OCI-M2 (cell line): ENCODE measurements at regions not wholly inside any gene's neighbourhood (a gene's known extent, or its start where the extent isn't known, plus 50 kb on each side); places are given as distances from the start of the nearest gene placed in this dataset.

Experiments used
- DNase-seq: peaks from one replicate; lab custom pipeline; 2025; ENCODE audit not compliant: unreplicated experiment; lab: John Stamatoyannopoulos, UW

DNA sequence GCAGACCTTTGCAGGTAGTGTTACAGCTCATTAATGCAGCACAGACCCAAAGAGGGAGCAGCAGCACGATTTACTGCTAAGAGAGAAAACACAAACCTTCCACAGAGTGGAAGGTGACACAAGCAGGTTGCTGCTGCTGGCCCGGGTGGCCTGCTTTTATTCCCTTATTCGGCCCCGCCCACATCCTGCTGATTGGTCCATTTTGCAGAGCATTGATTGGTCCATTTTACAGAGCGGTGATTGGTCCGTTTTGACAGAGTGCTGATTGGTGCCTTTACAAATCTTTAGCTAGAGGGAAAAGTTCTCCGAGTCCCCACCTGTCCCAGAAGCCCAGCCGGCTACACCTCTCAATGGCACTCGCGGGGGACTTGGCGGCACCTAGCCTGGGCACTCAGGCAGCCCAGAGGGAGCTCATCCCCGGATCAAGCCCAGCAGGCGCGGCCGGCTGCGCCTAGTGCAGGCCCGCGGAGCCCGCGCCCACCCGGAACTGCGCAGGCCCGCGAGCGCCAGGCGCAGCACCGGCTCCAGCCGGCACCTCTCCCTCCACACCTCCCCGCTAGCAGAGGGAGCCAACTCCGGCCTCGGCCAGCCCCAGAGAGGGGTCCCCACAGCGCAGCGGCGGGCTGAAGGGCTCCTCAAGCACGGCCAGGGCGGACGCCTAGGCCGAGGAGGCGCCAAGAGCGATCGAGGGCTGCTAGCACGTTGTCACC, 825.6 kb upstream of the HS6ST1 start:
- no peak for DNase-seq

DNA sequence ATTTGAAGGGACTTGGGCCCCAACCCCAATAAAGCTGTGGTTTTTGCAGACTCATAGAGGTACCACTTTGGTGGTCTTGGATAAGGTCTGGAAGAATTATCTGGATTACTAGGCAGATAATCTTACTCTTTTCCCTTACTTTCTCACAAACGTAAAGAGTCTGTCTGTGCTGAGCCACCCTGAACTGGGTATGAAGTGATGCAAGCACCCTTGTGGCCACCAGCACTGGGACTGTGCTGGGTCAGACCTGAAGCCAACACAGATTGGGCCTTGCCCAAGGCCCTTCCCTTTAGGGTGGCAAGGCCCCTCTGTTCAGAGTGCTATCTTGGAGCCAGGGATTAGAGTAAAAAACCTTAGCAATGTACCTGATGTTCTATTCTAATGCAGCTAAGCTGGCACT, 827.0 kb upstream of the RAB6C start:
- no peak for DNase-seq

DNA sequence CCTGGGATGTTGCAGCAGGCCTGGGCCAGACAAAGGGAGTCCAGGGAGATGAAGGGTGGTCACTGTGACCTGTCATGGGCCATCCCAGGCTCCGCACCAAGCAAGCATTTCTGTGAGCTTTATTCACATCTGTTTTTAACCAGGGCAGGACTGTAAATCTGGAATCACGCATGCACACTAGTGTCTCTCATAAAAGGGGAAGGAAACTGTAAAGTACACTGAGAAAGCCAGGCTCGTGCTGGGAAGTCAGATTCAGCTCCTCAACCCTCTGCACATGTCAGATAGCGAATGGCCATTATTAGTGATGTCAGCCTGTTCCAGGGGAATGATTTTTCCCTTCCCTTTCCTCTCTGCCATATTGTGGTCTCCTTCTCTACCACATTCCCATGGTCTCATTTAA, 818.6 kb upstream of the RAB6C start:
- no peak for DNase-seq

DNA sequence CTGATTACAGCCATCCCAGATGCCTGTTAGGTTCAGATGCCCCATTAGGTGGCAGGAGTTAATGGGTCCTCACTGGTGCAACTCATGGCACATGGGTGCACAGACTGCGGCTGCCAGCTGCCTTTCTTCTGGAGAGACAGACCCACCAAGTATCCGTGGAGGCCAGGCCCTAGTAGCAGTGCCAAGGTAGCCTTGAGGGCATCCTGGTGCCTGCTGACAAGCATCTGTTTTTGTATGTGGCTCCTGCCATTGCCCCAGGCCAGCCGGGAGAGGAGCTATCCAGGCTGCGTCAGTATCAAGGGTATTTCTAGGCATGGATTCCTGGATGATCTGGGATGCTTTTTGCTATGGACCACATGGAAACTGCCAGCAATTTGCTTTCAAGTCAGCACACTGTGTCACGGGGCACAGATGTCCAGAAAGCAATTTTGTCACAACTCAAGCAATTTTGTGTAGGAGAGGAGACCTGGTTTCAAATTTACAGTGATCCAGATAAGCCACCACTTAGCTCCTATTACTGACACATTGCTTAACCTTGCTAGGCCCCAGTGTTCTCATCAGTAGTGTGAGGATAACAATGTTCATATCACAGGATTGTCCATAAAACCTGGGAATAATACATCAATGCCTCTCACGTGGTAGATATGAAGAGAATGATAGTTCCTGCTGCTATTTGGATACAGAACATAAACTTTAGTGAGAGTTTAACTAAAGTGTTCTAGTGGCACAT, 815.1 kb upstream of the RAB6C start:
- no peak for DNase-seq

DNA sequence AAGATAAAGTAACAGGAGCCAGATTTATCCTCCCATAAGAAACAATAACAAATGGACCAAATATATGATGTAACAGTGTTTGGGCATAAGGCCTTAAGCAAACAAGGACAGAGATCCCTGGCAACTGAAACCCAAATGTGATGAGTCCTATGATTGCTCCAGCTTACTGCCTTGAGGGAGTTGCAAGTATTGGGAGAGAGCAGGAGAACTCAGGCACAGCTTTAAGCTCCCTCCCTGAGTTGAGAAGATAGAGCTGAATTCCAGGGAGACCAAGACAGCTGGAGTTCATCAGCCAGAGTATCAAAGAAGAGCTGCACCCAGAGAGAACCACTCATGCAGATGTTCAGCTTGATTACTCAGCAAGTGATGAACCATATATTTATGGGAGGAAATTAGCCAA, 814.5 kb upstream of the RAB6C start:
- DNase-seq = no peak

DNA sequence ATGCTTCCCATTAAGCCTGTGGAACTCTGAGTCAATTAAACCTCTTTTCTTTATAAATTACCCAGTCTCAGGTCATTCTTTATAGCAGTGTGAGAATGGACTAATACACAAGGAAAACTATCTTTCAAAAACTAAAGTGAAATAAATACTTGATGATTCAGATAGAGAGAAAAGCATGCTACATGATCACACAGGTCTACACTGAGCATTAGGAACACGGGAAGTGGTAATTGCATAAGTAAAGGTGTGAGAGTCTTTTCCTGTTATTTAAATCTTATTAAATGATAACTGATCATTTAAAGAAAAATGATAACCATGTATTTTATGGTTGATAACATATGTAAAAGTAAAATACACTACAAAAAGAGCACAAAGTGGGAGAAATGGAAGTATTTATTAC, 812.0 kb upstream of the RAB6C start:
- DNase-seq = no peak

DNA sequence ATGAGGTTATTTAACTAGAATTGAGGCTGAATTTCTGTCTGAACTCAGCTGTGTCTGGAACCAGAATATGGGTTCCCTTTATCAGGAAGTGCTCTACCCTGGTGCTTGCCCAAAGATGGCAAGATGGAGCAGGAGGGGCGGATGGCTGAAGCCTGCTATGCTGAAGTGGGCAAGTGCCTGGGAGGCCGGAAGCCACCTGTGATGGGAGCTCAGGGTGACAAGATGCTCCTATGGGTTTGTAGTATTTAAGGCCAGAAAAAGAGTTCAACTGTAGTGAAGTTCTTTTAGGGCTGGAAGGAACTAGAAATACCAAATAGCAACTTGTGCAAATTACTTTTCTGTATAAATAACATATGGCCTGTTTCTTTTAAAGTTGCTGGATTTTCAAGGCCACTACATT, 808.9 kb upstream of the RAB6C start:
- DNase-seq = no peak

DNA sequence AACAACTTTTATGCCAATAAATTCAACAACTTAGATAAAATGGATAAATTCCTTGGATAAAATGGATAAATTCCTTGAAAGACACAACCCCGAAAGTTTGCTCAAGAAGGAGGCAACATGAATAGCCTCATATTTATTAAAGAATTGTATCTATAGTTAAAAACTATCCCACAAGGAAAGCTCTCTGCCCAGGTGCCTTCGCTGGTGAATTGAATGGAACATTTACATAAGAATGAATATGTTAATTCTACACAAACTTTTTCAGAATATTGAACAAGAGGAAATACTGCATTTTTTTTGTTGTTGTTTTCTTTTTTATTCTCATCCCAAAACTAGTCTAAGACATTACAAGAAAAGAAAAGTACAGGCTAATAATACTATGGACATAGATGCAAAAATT, 805.3 kb upstream of the RAB6C start:
- DNase-seq = no peak

DNA sequence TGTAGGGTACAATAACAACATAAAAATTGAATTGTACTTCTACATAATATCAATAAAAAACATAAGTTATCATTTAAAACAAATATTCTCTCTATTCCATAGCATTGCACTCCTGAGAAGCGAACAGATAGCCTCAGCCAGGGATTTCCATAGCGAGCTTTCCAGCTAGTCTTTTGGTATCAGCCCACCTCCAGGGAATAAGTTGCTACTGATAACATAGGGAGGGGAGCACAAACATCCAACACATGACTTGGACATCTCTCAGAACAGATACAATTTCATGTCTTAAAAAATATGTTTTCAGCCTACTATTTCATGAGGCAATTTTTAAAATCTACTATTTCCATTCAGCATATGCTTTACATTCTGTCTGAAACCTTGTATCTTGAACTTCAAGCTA, 804.4 kb upstream of the RAB6C start:
- DNase-seq = no peak

DNA sequence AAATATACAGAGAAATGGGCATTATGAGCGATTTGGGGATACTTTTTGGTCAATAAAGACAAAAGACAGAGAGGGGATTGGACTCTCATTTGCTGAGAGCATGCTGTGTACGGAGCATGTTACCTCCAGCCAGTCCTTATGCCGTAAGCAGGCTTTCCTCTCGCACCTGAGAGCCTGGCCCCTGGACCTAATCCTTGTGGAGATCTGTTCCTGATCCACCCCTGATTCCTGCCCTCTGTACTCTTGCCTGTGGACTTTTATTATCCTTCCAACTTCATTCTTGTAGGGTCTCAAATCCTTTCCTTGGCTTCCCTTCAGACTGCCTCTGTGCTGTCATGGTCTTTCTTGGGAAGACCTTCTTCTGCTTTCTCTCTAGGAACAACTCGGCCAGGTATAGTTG, 803.1 kb upstream of the RAB6C start:
- no peak for DNase-seq

DNA sequence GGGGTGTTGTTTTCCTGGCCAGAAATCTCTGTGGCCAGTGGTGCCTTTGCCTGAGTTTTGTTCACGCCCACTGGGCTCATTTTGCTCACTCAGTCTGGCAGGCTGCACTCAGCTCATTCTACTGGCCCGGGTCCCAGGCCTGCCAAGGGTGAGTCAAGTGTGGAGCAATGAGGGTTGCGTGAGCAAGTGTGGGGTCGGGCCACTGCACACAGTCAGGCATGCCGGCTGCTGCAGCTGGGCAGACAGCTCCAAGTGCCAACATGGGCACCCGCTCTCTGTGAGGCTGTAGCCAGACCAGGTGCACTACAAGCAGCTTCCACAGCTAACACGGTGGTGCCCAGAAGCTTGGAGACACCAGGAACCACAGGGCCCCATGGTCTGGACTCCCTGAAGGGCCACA, 801.1 kb upstream of the RAB6C start:
- no peak for DNase-seq

DNA sequence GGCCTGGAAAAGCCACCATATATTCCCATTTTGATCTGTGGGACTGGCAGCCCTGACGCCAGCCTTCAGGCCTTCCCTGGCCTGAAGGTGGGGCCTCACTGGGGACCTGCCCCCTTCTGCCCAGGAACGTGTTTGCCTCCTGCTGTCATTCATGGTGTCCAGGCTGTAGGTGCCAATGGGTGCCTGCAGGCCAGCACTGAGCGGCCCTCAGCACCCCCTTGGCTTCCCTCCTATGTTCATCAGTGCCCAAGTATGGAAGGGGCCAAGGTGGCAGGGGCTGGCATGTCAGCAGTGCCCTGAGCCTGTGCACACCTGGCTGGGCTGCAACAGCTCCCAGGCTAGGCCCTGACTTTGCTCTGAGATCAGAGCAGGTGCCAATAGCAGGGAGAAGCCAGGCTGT, 800.3 kb upstream of the RAB6C start:
- DNase-seq = no peak

DNA sequence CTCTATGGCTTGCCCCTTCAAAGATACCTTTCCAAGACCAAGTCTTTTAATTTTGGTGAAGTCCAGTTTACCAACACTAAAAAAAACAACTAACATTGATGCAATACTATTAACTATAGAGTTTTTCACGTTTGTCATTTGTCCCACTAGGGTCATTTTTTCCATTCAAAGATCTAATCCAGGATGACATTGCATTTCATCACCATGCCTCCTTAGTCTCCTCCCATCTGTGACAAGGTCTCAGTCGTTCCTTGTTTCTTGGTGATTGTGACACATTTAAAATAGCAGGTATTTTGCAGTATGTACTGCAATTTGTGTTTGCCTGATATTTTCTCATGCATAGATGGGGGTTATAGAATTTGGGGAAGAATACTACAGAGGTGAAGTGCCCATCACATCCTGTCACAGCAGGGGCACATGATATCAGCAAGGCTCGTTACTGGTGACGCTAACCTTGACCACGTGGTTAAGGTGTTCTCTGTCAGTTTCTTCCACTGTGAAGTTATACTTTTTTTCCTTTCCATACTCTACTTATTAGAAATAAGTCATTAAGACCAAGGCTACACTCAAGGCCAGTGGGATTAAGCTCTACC, 799.2 kb upstream of the RAB6C start:
- no peak for DNase-seq

DNA sequence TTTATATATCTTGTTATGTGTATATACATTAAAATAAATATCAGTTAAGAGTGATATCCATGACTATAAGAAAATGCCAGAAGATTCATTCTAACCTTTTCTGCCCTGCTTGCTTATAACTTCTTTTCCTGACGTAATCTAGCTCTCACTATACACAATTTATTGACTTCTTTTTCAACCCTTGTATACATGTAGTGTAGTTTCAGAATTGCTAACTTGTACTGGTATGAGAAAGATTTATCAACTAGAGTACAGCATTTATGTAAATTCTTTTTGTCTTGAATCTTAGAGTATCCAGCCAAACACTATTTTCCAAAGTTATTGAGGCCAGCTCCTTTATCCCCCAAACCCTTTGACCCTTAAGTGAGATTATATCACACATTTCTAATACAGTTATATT, 798.0 kb upstream of the RAB6C start:
- no peak for DNase-seq

DNA sequence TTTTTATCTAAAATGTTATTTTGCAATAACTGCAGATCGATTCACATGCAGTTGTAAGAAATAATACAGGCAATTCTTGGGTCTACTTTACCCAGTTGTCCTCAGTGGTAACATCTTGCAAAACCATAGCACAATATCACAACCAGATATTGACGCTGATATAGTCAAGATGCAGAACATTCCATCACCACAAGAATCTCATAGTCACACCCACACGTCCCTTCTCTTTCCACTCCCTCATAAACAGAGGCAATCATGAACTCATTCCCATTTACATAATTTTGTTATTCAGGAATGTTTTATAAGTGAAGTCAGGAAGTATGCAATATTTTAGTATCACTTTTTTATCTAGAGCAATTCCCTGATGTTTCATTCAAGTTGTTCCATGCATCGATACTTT, 797.5 kb upstream of the RAB6C start:
- DNase-seq = no peak

DNA sequence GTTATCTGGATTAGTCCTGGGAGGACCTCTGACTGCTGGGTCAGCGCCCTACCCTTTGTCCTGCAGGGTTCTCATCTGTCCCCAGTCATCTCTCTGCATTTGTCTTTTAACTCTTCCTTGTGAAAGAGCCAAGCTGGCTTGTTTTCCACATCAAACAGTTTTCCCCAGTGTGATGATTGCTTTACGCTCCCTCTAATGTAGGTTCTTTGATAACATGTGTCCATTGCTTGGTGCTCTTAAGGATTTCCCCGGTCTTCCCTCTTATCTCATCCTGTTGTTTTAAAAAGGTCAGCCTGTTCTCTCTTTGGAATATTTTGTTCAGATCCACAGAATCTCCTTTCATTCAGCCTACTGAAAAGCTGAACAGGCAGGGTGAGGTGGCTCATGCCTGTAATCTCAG, 792.1 kb upstream of the RAB6C start:
- DNase-seq = no peak

DNA sequence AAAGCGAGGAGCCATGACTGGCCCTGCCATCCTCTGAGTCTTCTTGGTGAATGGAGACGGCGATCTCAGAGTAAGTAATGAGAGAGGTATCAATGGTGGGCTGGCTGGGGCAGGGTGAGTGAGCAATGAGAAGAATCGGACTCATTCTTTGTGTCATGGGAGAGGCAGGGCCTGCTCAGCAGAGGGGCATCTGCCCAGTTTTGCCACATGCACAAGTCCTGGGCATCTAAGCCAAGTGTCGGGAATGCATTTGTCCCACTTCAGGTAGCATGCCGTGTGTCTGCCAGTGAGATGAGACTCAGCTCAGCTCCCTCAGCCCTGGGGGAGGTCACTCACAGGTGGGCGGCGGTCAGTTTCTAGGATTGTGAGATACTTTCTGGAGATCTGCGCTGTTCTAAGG, 791.0 kb upstream of the RAB6C start:
- DNase-seq = no peak

DNA sequence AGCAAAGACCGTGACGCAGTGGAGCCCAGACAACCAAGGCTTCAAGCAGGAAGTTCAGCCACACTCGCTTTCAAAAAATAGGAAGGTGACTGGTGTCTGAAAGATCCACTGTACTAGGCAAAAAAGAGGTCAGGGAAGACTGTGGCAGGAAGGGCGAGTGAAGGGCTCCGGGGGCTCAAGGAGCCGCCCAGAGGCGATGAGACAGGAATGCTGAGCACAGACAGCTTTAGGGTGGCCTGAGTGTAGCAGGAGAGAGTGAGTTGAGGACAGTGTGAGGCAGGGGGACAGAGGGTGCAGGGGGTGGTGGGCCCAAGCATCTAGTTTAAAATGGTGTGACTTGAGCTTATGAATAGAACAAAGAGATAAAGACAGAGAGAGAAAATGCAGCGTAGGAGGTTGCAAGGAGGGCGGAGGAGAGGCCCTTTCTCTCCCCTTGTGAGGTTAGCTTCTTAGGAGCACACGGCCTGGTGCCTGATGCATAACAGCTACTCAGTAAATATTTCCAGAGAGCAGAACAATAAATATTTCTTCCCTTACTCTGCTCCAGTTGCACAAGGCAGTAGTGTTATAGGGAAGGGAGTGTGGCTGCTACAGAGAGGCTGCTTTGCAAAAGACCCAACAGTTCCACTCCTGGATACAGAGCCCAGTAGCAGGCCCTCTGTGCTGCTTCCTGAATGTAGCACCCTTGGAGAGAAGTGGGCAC, 789.7 kb upstream of the RAB6C start:
- DNase-seq = no peak

DNA sequence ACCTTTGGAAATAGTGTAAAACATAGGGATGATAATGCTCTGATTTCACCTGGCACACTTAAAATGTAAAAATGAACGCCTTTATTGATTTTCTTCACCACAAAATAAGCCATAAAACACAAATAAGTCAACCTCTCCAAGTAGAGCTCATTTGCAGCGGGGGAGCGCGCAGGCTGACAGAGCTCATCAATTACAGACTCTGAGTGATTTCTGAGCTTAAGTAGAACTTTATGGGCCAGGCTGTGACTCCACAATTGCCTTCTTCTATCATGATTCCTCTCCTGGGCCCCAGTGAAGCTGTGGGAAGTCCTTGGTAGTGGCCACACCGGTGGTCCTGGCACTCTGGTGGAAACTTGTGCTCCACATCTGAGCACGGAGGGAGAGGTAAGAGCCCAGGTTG, 789.0 kb upstream of the RAB6C start:
- no peak for DNase-seq

DNA sequence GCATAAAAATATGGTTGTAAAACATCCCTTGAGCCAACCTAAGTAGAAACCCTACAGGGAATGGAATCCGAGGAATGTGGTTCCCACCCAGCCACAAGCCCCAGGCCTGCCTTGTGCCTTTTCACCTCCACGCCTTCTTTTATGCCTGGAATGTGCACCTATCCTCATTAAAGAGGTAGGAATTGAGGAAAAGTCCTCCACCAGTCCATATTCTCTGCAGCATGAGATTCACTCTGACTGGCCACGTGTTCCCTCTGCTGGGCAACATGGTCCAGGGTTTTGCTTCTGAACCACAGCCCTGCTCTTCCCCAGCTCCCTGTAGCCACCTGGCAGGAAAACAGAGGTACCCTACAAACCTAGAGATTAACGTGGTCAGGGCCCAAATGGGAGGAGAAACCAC, 787.9 kb upstream of the RAB6C start:
- no peak for DNase-seq

DNA sequence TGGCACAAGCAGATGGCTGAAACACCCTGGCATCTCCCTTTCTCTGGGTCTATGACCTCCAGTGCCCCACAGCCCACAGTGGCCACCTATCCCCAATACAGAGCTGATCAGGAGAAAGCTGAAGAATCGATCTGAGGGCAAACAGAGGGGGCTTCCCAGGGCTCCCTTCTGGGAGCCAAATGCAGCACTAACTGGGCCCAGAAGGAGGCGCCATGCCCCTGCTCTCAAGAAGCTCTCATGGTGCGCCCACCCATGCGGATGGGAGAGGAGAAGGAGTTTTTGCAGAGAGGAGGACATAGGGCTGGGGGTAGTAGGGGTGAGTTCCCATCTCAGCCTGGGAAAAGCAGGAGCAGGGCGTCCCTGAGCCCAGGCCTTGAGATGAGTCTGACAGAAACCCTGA, 787.3 kb upstream of the RAB6C start:
- DNase-seq = no peak

DNA sequence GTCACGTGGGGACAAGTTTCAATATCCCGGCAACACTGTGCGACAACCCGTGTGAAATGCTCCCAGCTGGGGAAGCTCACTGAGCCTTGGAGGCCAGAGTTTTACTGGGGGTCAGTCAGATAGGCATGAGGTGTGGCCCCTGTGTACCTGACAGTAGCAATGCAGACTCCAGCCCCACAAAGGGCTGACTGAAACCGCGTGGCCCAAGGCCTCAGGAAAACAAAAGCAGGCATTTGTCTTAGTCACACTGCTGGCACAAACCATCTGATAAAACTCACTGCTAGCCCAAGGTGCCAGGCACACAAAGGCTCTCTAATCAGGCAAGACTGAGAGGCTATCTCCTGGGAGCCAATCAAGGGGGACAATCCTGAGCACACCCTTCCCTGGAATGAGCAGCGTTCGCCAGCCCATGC, 786.6 kb upstream of the RAB6C start:
- DNase-seq = no peak
